ENCODE measurements at regions not wholly inside any gene's neighbourhood (a gene's known extent, or its start where the extent isn't known, plus 50 kb on each side); places are given as distances from the start of the nearest gene placed in this dataset.
"Not testable (repeated sequence)": the region's sequence is repeated elsewhere in the genome, so short reads cannot be mapped to it uniquely, and the experiment has no call there.

GRCh38 chr13:81551036-81551435 is 1210.1 kb upstream of the SPRY2 start:
- no peak for DNase-seq (ENCODE audit: low spot score)

- DNase-seq (ENCODE audit: low spot score) = not testable (repeated sequence)
Measured at GRCh38 chr13:81546294-81546693, 1205.4 kb upstream of the SPRY2 start.

- DNase-seq (ENCODE audit: low spot score) = peak; percentile 13
Measured at GRCh38 chr13:81540777-81541176, 1199.9 kb upstream of the SPRY2 start.

- DNase-seq (ENCODE audit: low spot score) = no peak
Measured at GRCh38 chr13:81539643-81540150, 1198.8 kb upstream of the SPRY2 start.

- DNase-seq (ENCODE audit: low spot score) = no peak
Measured at GRCh38 chr13:81498969-81499368, 1158.0 kb upstream of the SPRY2 start.

- DNase-seq (ENCODE audit: low spot score) = no peak
Measured at GRCh38 chr13:81493144-81493543, 1152.2 kb upstream of the SPRY2 start.

- no peak for DNase-seq (ENCODE audit: low spot score)
Measured at GRCh38 chr13:81492449-81492848, 1151.5 kb upstream of the SPRY2 start.

GRCh38 chr13:81488021-81488420 is 1147.1 kb upstream of the SPRY2 start:
- DNase-seq (ENCODE audit: low spot score) = no peak

- DNase-seq (ENCODE audit: low spot score) = peak; percentile 45
Measured at GRCh38 chr13:81487151-81487550, 1146.2 kb upstream of the SPRY2 start.

GRCh38 chr13:81480634-81481033 is 1139.7 kb upstream of the SPRY2 start:
- DNase-seq (ENCODE audit: low spot score) = no peak

GRCh38 chr13:81473366-81473899 is 1132.5 kb upstream of the SPRY2 start:
- no peak for DNase-seq (ENCODE audit: low spot score)

GRCh38 chr13:81458170-81458569 is 1117.2 kb upstream of the SPRY2 start:
- DNase-seq (ENCODE audit: low spot score) = no peak

- DNase-seq (ENCODE audit: low spot score) = no peak
Measured at GRCh38 chr13:81446441-81446840, 1105.5 kb upstream of the SPRY2 start.

GRCh38 chr13:81442904-81443303 is 1102.0 kb upstream of the SPRY2 start:
- no peak for DNase-seq (ENCODE audit: low spot score)

GRCh38 chr13:81425286-81425685 is 1084.4 kb upstream of the SPRY2 start:
- DNase-seq (ENCODE audit: low spot score) = no peak

- DNase-seq (ENCODE audit: low spot score) = no peak
Measured at GRCh38 chr13:81409284-81409683, 1068.4 kb upstream of the SPRY2 start.

- no peak for DNase-seq (ENCODE audit: low spot score)
Measured at GRCh38 chr13:81408647-81409046, 1067.7 kb upstream of the SPRY2 start.

- no peak for DNase-seq (ENCODE audit: low spot score)
Measured at GRCh38 chr13:81406639-81407292, 1065.8 kb upstream of the SPRY2 start.

- no peak for DNase-seq (ENCODE audit: low spot score)
Measured at GRCh38 chr13:81406022-81406421, 1065.1 kb upstream of the SPRY2 start.

- DNase-seq (ENCODE audit: low spot score) = no peak
Measured at GRCh38 chr13:81396192-81396591, 1055.3 kb upstream of the SPRY2 start.

GRCh38 chr13:81395368-81395767 is 1054.4 kb upstream of the SPRY2 start:
- peak; percentile 38 for DNase-seq (ENCODE audit: low spot score)

GRCh38 chr13:81394640-81395039 is 1053.7 kb upstream of the SPRY2 start:
- DNase-seq (ENCODE audit: low spot score) = no peak

- no peak for DNase-seq (ENCODE audit: low spot score)
Measured at GRCh38 chr13:81393721-81394120, 1052.8 kb upstream of the SPRY2 start.

GRCh38 chr13:81393110-81393509 is 1052.2 kb upstream of the SPRY2 start:
- DNase-seq (ENCODE audit: low spot score) = no peak
